HG02678 (cell line): ENCODE measurements at regions not wholly inside any gene's neighbourhood (a gene's known extent, or its start where the extent isn't known, plus 50 kb on each side); places are given as distances from the start of the nearest gene placed in this dataset.
"Not testable (repeated sequence)": the region's sequence is repeated elsewhere in the genome, so short reads cannot be mapped to it uniquely, and the experiment has no call there.

Source experiments
- ATAC-seq: cut with Tn5 transposase; IDR thresholded peaks from one replicate; pipeline ENCODE4 v1.9.1; 2021; ENCODE audit warnings: mild to moderate bottlenecking, moderate library complexity; ENCODE audit not compliant: unreplicated experiment

- no peak for ATAC-seq
These were observed 1561.7 kb upstream of the SLC39A10 start for GRCh38 chr2:194095359-194095758.

DNA sequence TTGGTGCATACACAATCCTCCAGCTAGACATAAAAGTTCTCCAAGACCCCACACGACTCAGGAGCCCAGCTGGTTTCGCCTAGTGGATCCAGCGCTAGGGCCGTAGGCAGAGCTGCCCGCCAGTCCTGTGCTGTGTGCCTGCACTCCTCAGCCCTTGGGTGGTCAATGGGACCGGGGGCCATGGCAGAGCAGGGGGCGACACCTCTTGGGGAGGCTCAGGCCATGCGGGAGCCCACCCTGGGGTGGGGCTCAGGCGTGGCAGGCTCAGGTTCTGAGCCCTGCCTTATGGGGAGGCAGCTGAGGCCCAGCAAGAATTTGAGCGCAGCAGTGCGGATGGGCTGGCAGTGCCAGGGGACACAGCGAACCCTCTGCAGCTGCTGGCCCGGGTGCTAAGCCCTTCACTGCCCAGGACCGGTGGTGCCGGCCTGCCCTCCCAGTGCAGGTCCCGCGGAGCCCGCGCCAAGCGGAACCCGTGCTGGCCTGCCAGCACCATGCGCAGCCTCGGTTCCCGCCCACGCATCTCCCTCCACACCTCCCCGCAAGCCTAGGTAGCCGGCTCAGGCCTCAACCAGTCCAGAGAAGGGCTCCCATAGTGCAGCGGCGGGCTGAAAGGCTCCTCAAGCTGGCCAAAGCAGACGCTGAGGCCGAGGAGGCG lies 1566.6 kb upstream of the SLC39A10 start:
- no peak for ATAC-seq

- ATAC-seq = no peak
These were observed 1569.7 kb upstream of the SLC39A10 start for GRCh38 chr2:194087089-194087958.

DNA sequence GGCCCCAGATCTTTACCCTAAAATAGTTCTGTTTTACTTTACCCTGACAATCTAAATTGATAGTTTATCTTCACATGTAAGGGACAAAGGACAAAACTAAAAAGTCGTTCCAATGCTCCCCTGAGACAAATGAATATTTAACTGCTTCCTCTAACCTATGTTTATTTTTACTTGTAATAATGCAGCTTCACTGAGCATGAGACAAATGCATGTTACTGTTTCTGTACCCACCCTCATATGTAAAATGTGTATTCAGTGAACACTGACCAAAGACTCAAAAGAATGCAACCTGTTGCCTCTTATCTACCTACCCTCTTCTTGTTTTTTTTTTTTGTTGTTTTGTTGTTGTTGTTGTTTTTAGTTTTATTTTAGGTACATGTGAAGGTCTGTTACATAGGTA lies 1570.9 kb upstream of the SLC39A10 start:
- no peak for ATAC-seq

DNA sequence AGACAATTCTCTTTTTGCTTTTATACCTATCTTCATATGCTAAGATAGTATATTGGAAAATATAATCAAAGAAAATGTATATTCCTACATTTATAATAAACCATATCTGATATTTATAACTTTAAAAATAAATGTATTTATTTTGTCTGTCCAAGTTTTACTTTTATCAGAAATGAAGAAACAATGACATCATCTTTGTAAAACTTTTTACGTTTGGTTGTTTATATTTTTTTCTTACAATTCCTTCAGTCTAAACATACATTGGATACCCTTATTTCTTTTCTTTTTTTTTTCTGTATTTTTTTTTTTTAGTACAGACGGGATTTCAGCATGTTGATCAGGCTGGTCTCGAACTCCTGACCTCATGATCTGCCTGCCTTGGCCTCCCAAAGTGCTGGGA lies 1577.0 kb upstream of the SLC39A10 start:
- no peak for ATAC-seq

- ATAC-seq = no peak
These were observed 1579.7 kb upstream of the SLC39A10 start for GRCh38 chr2:194077366-194077765.

GRCh38 chr2:194062401-194062800 lies 1594.6 kb upstream of the SLC39A10 start:
- ATAC-seq = no peak

- no peak for ATAC-seq
These were observed 1596.8 kb upstream of the SLC39A10 start for GRCh38 chr2:194060269-194060668.

GRCh38 chr2:194054313-194054712 lies 1602.7 kb upstream of the SLC39A10 start:
- ATAC-seq = no peak

DNA sequence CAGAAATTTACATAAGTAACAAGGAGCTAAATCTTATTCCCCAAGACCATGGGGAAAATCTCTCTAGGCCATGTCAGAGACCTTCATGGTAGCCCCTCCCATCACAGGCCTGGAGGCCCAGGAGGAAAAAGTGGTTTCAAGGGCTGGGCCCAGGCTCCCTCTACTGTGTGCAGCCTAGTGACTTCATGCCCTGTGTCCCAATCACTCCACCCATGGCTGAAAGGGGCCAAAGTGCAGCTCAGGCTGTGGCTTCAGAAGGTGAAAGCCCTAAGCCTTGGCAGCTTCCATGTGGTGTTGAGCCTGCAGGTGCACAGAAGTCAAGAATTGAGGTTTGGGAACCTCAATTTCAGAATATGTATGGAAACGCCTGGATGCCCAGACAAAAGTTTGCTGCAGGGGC lies 1612.7 kb upstream of the SLC39A10 start:
- ATAC-seq = no peak

GRCh38 chr2:194021130-194021529 lies 1635.9 kb upstream of the SLC39A10 start:
- ATAC-seq = not testable (repeated sequence)

GRCh38 chr2:194020155-194020554 lies 1636.9 kb upstream of the SLC39A10 start:
- no peak for ATAC-seq

- ATAC-seq = no peak
These were observed 1641.3 kb upstream of the SLC39A10 start for GRCh38 chr2:194015751-194016150.

GRCh38 chr2:194014639-194015038 lies 1642.4 kb upstream of the SLC39A10 start:
- ATAC-seq = no peak

GRCh38 chr2:194004590-194005206 lies 1652.3 kb upstream of the SLC39A10 start:
- ATAC-seq = no peak

DNA sequence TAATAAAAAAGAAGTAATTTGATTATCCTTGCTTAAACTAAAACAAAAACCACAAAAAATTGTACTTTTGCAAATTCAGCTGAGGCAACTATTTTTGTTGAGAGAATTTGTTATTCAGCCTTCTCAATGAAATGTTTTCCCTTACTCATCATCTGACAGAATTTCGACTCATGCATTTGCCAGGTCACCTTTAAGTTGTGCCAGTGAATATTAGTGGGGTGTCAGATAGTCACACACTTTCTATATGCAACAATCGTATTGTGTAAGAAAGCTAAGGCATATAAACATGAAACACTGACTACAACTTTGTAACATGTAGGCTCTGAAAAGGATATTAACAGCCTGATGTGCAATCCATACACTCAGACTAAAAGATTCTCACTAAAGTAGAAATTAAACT lies 1653.1 kb upstream of the SLC39A10 start:
- no peak for ATAC-seq

- ATAC-seq = no peak
These were observed 1654.2 kb upstream of the SLC39A10 start for GRCh38 chr2:194002699-194003368.

GRCh38 chr2:193990868-193991267 lies 1666.2 kb upstream of the SLC39A10 start:
- ATAC-seq = no peak

- ATAC-seq = no peak
These were observed 1667.4 kb upstream of the SLC39A10 start for GRCh38 chr2:193989645-193990044.

DNA sequence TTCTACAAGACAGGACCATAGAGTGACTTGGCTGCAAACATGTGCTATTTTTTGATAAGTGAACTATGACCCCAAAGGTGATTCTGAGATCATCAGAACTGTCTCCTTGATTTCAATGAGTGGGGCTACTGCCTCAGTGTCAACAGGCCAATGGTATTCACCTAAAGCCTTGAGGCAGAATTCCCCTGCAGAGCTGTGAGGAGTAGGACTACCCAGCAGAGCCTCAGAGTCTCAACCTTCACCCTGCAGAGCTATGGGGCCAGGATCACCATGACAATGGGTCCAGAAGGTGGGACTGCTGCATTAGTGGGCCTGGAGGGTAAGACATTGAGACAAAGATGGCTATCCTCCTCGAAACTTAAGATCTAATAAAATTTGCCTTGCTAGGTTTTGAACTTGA lies 1668.2 kb upstream of the SLC39A10 start:
- ATAC-seq = no peak

DNA sequence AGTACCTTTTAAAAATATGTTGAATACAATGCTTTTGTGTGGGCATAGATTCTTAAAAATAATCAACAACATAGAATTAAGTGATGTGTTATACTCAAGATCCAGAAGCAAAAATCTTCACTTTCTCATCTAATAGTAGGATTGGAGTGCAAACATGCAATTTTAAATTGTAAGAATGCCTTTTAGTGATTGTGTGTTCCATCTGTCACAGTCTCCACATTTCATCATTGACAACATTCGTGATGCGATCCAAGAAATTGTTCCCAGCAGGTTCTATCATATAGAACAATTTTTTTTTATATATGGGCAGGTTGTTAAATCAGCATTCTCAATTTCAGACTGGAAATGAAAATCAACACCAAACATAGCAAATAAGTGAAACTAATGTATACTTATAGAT lies 1671.8 kb upstream of the SLC39A10 start:
- ATAC-seq = no peak
